Stomach (tissue), 8 donors: ENCODE measurements at regions not wholly inside any gene's neighbourhood (a gene's known extent, or its start where the extent isn't known, plus 50 kb on each side); places are given as distances from the start of the nearest gene placed in this dataset.

ENCODE experiments used
- DNase-seq, 2 donors: peaks; one replicate each; pipeline versions ENCODE4 v3.0.0 to v3.0.0-alpha.2; 2013 to 2019
- H3K27ac ChIP-seq, 5 donors: fragments of 200-600 bp in 4 of 5; sonication (generic) in 4 of 5; one replicate each; pipeline ENCODE4 v1.5.1; 2013 to 2019; ENCODE audit warnings: mild to moderate bottlenecking in 1 of 5, moderate library complexity in 1 of 5
- H3K27me3 ChIP-seq, 3 donors: fragments of 200-600 bp; sonication (generic); one replicate each; pipeline ENCODE4 v1.5.1; 2017 to 2019; ENCODE audit warnings: mixed run types in 1 of 3
- H3K36me3 ChIP-seq, 4 donors: fragments of 200-600 bp; sonication (generic); 1 replicate in 3 of 4; 2 replicates in 1 of 4; pipeline ENCODE4 v1.5.1; 2016 to 2019
- H3K4me1 ChIP-seq, 4 donors: fragments of 200-600 bp; sonication (generic); one replicate each; pipeline ENCODE4 v1.5.1; 2016 to 2019
- H3K4me3 ChIP-seq, 4 donors: fragments of 200-600 bp; sonication (generic) in 3 of 4; one replicate each; pipeline ENCODE4 v1.5.1; 2016 to 2019; ENCODE audit warnings: mild to moderate bottlenecking in 1 of 4
- H3K9me3 ChIP-seq, 4 donors: fragments of 200-600 bp; sonication (generic); one replicate each; pipeline ENCODE4 v1.5.1; 2016 to 2019
- EP300 ChIP-seq: sonication (generic); formaldehyde crosslinking; IDR thresholded peaks from one replicate; pipeline ENCODE4 v1.6.1; 2017; ENCODE audit warnings: antibody characterized with exemption
- POLR2A ChIP-seq, 4 donors: fragments of 450-650 bp; IDR thresholded peaks; one replicate each; pipeline ENCODE4 v1.6.1; 2016; ENCODE audit warnings: antibody characterized with exemption in 4 of 4, control low read depth in 2 of 4, mild to moderate bottlenecking in 1 of 4, moderate library complexity in 1 of 4
- POLR2AphosphoS5 ChIP-seq, 3 donors: sonication (generic); formaldehyde crosslinking; IDR thresholded peaks; one replicate each; pipeline ENCODE4 v1.6.1; 2016; ENCODE audit warnings: antibody characterized with exemption in 3 of 3
- WGBS, 5 donors: extraction: QIAGEN DNeasy Blood & Tissue Kit in 3 of 5; methylation state at CpG; one replicate each; pipeline versions ENCODE4 v1.1.5 to v1.1.7; 2013 to 2018; 5-methylcytosine and 5-hydroxymethylcytosine counted together
- intact Hi-C: fragments of 100-400 bp; cut with DNase I; formaldehyde crosslinking; loops from one replicate; pipeline ENCODE4 v1.15.1; 2023; ENCODE audit warnings: low total_unique reads
- TF ChIP-seq, protein P1 (sequence below), 7 experiments: fragments of 450-650 bp in 4 of 7; fragments of 200-600 bp in 3 of 7; sonication (generic) in 3 of 7; IDR thresholded peaks; one replicate each; pipeline ENCODE4 v1.5.1; 2016 to 2019; ENCODE audit warnings: antibody characterized with exemption in 7 of 7, control low read depth in 2 of 7, mild to moderate bottlenecking in 1 of 7
- donor health status: healthy with polysubstance abuse.
- donor health status: Bipolar disorder and iron deficiency.
- donor health status: healthy.

DNA sequence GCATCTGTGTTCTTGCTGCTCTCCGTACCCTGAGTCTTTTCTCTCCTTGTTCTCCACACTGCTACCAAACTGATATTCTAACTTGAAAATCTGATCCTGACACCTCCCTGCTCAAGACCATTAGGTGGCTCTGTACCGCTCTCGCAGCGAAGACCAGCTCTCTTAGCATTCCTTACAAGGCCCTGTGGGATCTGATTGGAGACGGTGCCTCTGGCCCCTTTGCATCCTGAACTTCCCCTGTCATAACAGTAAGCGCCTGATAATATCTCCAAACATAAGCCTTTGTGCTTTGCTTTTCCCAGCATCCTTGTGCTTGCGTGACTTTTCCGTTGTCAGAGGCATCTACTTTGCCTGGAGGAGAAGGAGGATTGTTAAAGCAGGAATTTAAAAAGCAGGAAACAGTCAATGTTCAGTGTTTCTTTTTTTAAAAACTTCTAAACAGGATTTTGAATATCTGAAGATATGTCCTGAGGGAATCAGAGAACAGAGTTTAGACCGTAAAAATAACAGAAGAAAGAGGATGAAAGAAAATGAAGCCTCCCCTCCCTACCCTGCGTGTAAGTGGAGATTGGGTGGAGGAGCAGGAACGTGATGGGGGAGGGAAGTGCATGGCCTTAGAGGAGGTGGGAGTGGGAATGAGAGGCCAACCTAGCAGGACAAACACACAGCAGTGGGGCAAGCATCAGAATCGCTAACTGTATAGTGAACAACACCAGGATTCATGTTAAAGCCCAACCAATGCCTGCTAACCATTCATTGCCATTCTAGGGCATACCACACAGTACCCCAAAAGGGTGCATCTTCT is 89.2 kb upstream of the STMND1 start:
- Histone ChIP-seq H3K27ac (peak overlapping the region in 1 of 5 donors; percentile 15), H3K4me3 (no peak overlapping the region), H3K4me1 (peaks cover 0 to 8% (median 4%) of the 10 kb centered on the region in 4 donors), H3K9me3 (peaks cover 0 to 20% (median 5%) of the 10 kb centered on the region in 4 donors), H3K36me3 (no peaks in the 10 kb centered on the region), H3K27me3 (peaks cover 0 to 7% (median 6%) of the 10 kb centered on the region in 3 donors)
- intact Hi-C loops, result no loop called here
- peak in 1 of 2 donors; percentile 69 for DNase-seq
- TF ChIP-seq POLR2AphosphoS5 (IDR thresholded peaks at IDR 0.05) (peak in 1 of 3 donors; percentile 52), EP300 (no peak)
- 39 to 49% (median 40%) methylated on average over 12 of the region's 12 CpGs for WGBS, 5 donors

DNA sequence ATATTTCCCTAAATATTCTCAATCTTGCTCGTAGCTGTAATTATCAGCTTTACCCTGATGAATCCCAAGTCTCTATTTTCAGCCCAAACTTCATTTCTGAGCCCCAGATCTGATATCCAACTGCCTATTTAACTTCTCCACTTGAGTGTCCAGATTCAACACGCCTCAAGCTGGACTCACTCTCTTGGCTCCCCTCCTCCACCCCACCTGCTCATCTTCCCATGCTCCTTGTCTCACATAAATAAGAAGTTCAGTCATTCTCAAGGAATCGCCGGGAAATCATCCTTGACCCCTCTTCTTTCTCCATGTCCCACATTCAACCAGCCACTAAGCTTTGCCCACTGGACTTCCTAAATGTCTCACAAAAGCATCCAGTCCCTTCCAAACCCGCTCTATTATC is 89.9 kb upstream of the STMND1 start:
- 78 to 86% (median 79%) methylated on average over 5 of the region's 5 CpGs for WGBS, 5 donors
- Histone ChIP-seq H3K4me1 (peaks cover 0 to 8% (median 4%) of the 10 kb centered on the region in 4 donors), H3K27ac (no peak overlapping the region), H3K9me3 (peaks cover 0 to 21% (median 5%) of the 10 kb centered on the region in 4 donors), H3K27me3 (peaks cover 0 to 7% (median 6%) of the 10 kb centered on the region in 3 donors), H3K36me3 (no peaks in the 10 kb centered on the region), H3K4me3 (no peak overlapping the region)
- intact Hi-C loops, result no loop called here
- TF ChIP-seq, protein P1, sequence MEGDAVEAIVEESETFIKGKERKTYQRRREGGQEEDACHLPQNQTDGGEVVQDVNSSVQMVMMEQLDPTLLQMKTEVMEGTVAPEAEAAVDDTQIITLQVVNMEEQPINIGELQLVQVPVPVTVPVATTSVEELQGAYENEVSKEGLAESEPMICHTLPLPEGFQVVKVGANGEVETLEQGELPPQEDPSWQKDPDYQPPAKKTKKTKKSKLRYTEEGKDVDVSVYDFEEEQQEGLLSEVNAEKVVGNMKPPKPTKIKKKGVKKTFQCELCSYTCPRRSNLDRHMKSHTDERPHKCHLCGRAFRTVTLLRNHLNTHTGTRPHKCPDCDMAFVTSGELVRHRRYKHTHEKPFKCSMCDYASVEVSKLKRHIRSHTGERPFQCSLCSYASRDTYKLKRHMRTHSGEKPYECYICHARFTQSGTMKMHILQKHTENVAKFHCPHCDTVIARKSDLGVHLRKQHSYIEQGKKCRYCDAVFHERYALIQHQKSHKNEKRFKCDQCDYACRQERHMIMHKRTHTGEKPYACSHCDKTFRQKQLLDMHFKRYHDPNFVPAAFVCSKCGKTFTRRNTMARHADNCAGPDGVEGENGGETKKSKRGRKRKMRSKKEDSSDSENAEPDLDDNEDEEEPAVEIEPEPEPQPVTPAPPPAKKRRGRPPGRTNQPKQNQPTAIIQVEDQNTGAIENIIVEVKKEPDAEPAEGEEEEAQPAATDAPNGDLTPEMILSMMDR (IDR thresholded peaks at IDR 0.05), result no peak
- TF ChIP-seq EP300 (no peak), POLR2AphosphoS5 (IDR thresholded peaks at IDR 0.05) (no peak), POLR2A (IDR thresholded peaks at IDR 0.05) (no peak)
- no peak for DNase-seq

DNA sequence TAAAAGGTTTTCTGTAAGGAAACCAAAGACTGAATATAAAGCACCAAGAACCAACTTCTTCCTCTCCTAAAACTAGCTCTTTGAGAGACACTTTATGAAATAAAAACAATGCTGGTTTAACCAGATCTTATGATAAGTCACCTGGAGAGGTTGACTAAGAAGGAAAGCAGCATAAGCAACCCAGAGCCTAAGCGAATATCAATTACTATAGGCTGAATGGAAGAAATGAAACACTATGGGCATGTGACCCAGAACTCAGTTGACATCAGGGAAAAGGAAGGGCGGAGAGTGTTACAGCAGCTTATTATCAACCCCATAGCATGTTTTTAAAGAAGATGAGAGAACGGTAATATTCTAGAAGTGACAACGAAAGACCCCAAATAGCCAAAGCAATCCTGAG is 94.1 kb upstream of the STMND1 start:
- Histone ChIP-seq H3K27me3 (no peaks in the 10 kb centered on the region), H3K4me3 (no peak overlapping the region), H3K27ac (no peak overlapping the region), H3K36me3 (no peaks in the 10 kb centered on the region), H3K9me3 (peaks cover 0 to 14% (median 5%) of the 10 kb centered on the region in 4 donors), H3K4me1 (no peaks in the 10 kb centered on the region)
- no peak for DNase-seq
- TF ChIP-seq EP300, result no peak
- TF ChIP-seq, protein P1 (IDR thresholded peaks at IDR 0.05), result no peak
- TF ChIP-seq POLR2AphosphoS5 (IDR thresholded peaks at IDR 0.05), result no peak
- no peak for TF ChIP-seq POLR2A (IDR thresholded peaks at IDR 0.05)
- 88 to 95% (median 93%) methylated on average over 4 of the region's 4 CpGs for WGBS, 5 donors
- intact Hi-C loops, result no loop called here

DNA sequence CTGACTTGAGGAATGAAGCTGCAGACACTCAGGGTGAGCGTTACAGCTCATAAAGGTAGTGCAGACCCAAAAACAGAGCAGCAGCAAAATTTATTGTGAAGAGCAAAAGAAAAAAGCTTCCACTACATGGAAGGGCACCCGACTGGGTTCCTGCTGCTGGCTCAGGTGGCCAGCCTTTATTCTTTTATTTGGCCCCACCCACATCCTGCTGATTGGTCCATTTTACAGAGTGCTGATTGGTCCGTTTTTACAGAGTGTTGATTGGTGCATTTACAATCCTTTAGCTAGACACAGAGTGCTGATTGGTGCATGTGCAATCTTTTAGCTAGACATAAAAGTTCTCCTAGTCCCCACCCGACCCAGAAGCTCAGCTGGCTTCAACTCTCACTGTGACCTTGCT is 95.3 kb upstream of the STMND1 start:
- 75 to 86% (median 82%) methylated on average over 4 of the region's 4 CpGs for WGBS, 5 donors
- Histone ChIP-seq H3K4me1 (no peaks in the 10 kb centered on the region), H3K4me3 (no peak overlapping the region), H3K27me3 (no peaks in the 10 kb centered on the region), H3K36me3 (no peaks in the 10 kb centered on the region), H3K9me3 (peaks cover 0 to 14% (median 5%) of the 10 kb centered on the region in 4 donors), H3K27ac (no peak overlapping the region)
- no peak for TF ChIP-seq POLR2A (IDR thresholded peaks at IDR 0.05)
- no peak for TF ChIP-seq POLR2AphosphoS5 (IDR thresholded peaks at IDR 0.05)
- TF ChIP-seq EP300, result no peak
- TF ChIP-seq, protein P1 (IDR thresholded peaks at IDR 0.05), result no peak
- no peak for DNase-seq
- intact Hi-C loops, result no loop called here

DNA sequence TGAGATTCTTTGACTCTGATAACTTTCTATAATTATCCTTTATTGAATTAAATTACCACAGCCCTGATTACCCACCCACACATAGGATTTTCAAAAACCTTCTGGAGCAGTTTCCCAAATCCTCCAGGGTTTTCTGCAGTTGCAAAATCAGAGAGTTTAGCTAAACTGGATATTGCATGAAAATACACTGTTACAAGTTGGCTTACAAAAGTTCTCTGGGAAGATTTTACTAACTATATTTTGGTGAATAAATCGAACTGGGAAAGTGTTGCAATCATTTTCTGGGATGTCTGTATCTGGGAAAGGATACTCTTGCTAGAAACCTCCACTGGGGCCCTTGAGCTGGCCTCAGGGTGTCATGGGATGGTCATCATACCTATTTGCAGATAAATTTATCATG is 97.6 kb upstream of the STMND1 start:
- WGBS, 5 donors, result 22 to 29% (median 28%) methylated on average over 1 of the region's 1 CpG
- no peaks in the 10 kb centered on the region for H3K36me3 ChIP-seq
- no peak overlapping the region for H3K27ac ChIP-seq
- intact Hi-C loops, result no loop called here
- H3K4me1 ChIP-seq, result peaks cover 0 to 11% (median 6%) of the 10 kb centered on the region in 4 donors
- peaks cover 0 to 10% (median 5%) of the 10 kb centered on the region in 4 donors for H3K9me3 ChIP-seq
- no peak for DNase-seq
- H3K27me3 ChIP-seq, result no peaks in the 10 kb centered on the region
- TF ChIP-seq EP300 (no peak), POLR2A (IDR thresholded peaks at IDR 0.05) (no peak), POLR2AphosphoS5 (IDR thresholded peaks at IDR 0.05) (no peak)
- TF ChIP-seq, protein P1 (IDR thresholded peaks at IDR 0.05), result no peak
- H3K4me3 ChIP-seq, result no peak overlapping the region
